ENCODE measurements at regions not wholly inside any gene's neighbourhood (a gene's known extent, or its start where the extent isn't known, plus 50 kb on each side); places are given as distances from the start of the nearest gene placed in this dataset.

DNA sequence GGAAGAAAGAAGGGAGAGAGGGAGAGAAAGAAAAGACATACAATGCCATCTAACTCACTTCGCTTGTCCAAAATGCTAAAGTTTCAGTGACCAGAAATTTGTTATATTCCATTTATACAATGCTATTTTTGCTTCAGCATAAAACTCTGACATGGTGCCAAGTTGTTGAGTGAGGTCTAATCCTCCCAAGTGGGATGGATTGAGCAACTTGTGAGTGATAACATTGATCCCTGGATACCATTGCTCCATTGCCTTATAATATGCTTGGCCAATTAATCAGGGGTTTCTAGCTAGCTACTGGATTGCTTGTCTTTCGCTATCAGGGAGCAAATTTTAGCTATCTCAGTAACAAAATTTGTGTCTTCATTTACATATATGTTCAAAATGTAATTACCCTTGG is 615.6 kb upstream of the DPPA4 start:
- TF ChIP-seq, protein P1, sequence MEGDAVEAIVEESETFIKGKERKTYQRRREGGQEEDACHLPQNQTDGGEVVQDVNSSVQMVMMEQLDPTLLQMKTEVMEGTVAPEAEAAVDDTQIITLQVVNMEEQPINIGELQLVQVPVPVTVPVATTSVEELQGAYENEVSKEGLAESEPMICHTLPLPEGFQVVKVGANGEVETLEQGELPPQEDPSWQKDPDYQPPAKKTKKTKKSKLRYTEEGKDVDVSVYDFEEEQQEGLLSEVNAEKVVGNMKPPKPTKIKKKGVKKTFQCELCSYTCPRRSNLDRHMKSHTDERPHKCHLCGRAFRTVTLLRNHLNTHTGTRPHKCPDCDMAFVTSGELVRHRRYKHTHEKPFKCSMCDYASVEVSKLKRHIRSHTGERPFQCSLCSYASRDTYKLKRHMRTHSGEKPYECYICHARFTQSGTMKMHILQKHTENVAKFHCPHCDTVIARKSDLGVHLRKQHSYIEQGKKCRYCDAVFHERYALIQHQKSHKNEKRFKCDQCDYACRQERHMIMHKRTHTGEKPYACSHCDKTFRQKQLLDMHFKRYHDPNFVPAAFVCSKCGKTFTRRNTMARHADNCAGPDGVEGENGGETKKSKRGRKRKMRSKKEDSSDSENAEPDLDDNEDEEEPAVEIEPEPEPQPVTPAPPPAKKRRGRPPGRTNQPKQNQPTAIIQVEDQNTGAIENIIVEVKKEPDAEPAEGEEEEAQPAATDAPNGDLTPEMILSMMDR (conservative IDR thresholded peaks at IDR 0.05; ENCODE audit: low read length): no peak
- TF ChIP-seq EZH2phosphoT487 (IDR thresholded peaks at IDR 0.05; ENCODE audit: borderline replicate concordance, low read depth, low read length): no peak
